Liver (tissue), 8 donors: ENCODE measurements at regions not wholly inside any gene's neighbourhood (a gene's known extent, or its start where the extent isn't known, plus 50 kb on each side); places are given as distances from the start of the nearest gene placed in this dataset.

Source experiments
- DNase-seq: peaks from one replicate; pipeline ENCODE4 v3.0.0-alpha.2; 2017; ENCODE audit warnings: low spot score
- H3K27ac ChIP-seq, 2 donors: one replicate each; pipeline ENCODE4 v1.7.0; 2013; ENCODE audit warnings: inconsistent platforms in 2 of 2, low read length in 2 of 2, control low read depth in 1 of 2, low read depth in 1 of 2, mild to moderate bottlenecking in 1 of 2
- H3K27me3 ChIP-seq, 4 donors: one replicate each; pipeline versions ENCODE4 v1.6.1 to v1.7.0; 2013; ENCODE audit warnings: low read length in 3 of 4, inconsistent platforms in 1 of 4, mild to moderate bottlenecking in 1 of 4, moderate library complexity in 1 of 4; ENCODE audit not compliant: control insufficient read depth in 4 of 4, insufficient read depth in 4 of 4
- H3K36me3 ChIP-seq, 4 donors: one replicate each; pipeline versions ENCODE4 v1.6.1 to v1.7.0; 2013; ENCODE audit warnings: low read length in 3 of 4, mild to moderate bottlenecking in 3 of 4, low read depth in 1 of 4, moderate library complexity in 1 of 4; ENCODE audit not compliant: control insufficient read depth in 4 of 4, insufficient read depth in 3 of 4
- H3K4me1 ChIP-seq, 4 donors: one replicate each; pipeline versions ENCODE4 v1.6.1 to v1.7.0; 2013; ENCODE audit warnings: low read length in 3 of 4, mild to moderate bottlenecking in 3 of 4, moderate library complexity in 1 of 4; ENCODE audit not compliant: control insufficient read depth in 4 of 4, insufficient read depth in 4 of 4
- H3K4me3 ChIP-seq, 3 donors: one replicate each; pipeline versions ENCODE4 v1.6.1 to v1.7.0; 2013; ENCODE audit warnings: low read length in 3 of 3, control low read depth in 1 of 3, low read depth in 1 of 3, mild to moderate bottlenecking in 1 of 3
- H3K9ac ChIP-seq, 2 donors: one replicate each; pipeline ENCODE4 v1.7.0; 2013; ENCODE audit warnings: low read length in 2 of 2, mild to moderate bottlenecking in 2 of 2, moderate library complexity in 2 of 2, control low read depth in 1 of 2, low read depth in 1 of 2
- H3K9me3 ChIP-seq, 4 donors: one replicate each; pipeline versions ENCODE4 v1.6.1 to v1.7.0; 2013; ENCODE audit warnings: low read length in 3 of 4; ENCODE audit not compliant: control insufficient read depth in 4 of 4
- ATF3 ChIP-seq: IDR thresholded peaks from 2 replicates; pipeline ENCODE4 v1.6.1; 2016; ENCODE audit warnings: antibody characterized with exemption
- CTCF ChIP-seq: fragments of 150-350 bp; IDR thresholded peaks from 2 replicates; pipeline ENCODE4 v1.5.1; 2017; ENCODE audit warnings: improper control_type of control experiment, low read depth, low read length; ENCODE audit not compliant: missing input control
- EGR1 ChIP-seq, 2 donors: IDR thresholded peaks; 2 replicates each; pipeline ENCODE4 v1.6.1; 2016 to 2018; ENCODE audit warnings: antibody characterized with exemption in 2 of 2, low read depth in 2 of 2
- FOXA1 ChIP-seq: IDR thresholded peaks from 2 replicates; pipeline ENCODE4 v1.6.1; 2016; ENCODE audit warnings: antibody characterized with exemption
- FOXA2 ChIP-seq: IDR thresholded peaks from 2 replicates; pipeline ENCODE4 v1.6.1; 2016; ENCODE audit warnings: antibody characterized with exemption
- GABPA ChIP-seq, 2 donors: IDR thresholded peaks in 1 of 2; conservative IDR thresholded peaks in 1 of 2; 2 replicates each; pipeline ENCODE4 v1.6.1; 2016; ENCODE audit warnings: antibody characterized with exemption in 2 of 2, mild to moderate bottlenecking in 1 of 2, moderate library complexity in 1 of 2
- HNF4A ChIP-seq, 2 donors: conservative IDR thresholded peaks; 2 replicates each; pipeline ENCODE4 v1.6.1; 2016; ENCODE audit warnings: antibody characterized with exemption in 2 of 2, mild to moderate bottlenecking in 2 of 2
- HNF4G ChIP-seq: IDR thresholded peaks from 2 replicates; pipeline ENCODE4 v1.6.1; 2016; ENCODE audit warnings: antibody characterized with exemption
- JUND ChIP-seq, 2 donors: IDR thresholded peaks; 2 replicates each; pipeline ENCODE4 v1.6.1; 2016; ENCODE audit warnings: antibody characterized with exemption in 2 of 2
- MAX ChIP-seq: IDR thresholded peaks from 2 replicates; pipeline ENCODE4 v1.6.1; 2016; ENCODE audit warnings: antibody characterized with exemption
- NR2F2 ChIP-seq: IDR thresholded peaks from 2 replicates; pipeline ENCODE4 v1.6.1; 2016; ENCODE audit warnings: antibody characterized with exemption
- RAD21 ChIP-seq, 2 donors: IDR thresholded peaks; 2 replicates each; pipeline ENCODE4 v1.6.1; 2016; ENCODE audit warnings: antibody characterized with exemption in 2 of 2, mild to moderate bottlenecking in 2 of 2
- REST ChIP-seq: IDR thresholded peaks from 2 replicates; pipeline ENCODE4 v1.6.1; 2016; ENCODE audit warnings: antibody characterized with exemption, mild to moderate bottlenecking
- RXRA ChIP-seq, 2 donors: IDR thresholded peaks; 2 replicates each; pipeline ENCODE4 v1.6.1; 2017 to 2018; ENCODE audit warnings: antibody characterized with exemption in 2 of 2, mild to moderate bottlenecking in 1 of 2
- SP1 ChIP-seq: IDR thresholded peaks from 2 replicates; pipeline ENCODE4 v1.6.1; 2018; ENCODE audit warnings: antibody characterized with exemption, mild to moderate bottlenecking
- TAF1 ChIP-seq: conservative IDR thresholded peaks from 2 replicates; pipeline ENCODE4 v1.6.1; 2016; ENCODE audit warnings: antibody characterized with exemption, mild to moderate bottlenecking
- YY1 ChIP-seq: IDR thresholded peaks from 2 replicates; pipeline ENCODE4 v1.6.1; 2016; ENCODE audit warnings: antibody characterized with exemption, mild to moderate bottlenecking
- ZBTB33 ChIP-seq: IDR thresholded peaks from 2 replicates; pipeline ENCODE4 v1.6.1; 2016; ENCODE audit warnings: antibody characterized with exemption
- WGBS: extraction: QIAGEN DNeasy Blood & Tissue Kit; methylation state at CpG from one replicate; pipeline ENCODE4 v1.1.7; 2013; 5-methylcytosine and 5-hydroxymethylcytosine counted together
- donor health status: healthy.
- donor health status: healthy.
- donor health status: healthy.
- donor health status: healthy.
- donor health status: healthy.

GRCh38 chr5:51208296-51208695 lies 175.0 kb upstream of the ISL1 start:
- TF ChIP-seq RAD21 (IDR thresholded peaks at IDR 0.05) = no peak
- no peak for TF ChIP-seq MAX
- TF ChIP-seq ATF3 = no peak
- TF ChIP-seq GABPA (IDR thresholded peaks at IDR 0.05 in 1 of 2, conservative IDR thresholded peaks at IDR 0.05 in 1 of 2) = no peak
- TF ChIP-seq NR2F2 = no peak
- no peak for TF ChIP-seq RXRA (IDR thresholded peaks at IDR 0.05)
- TF ChIP-seq ZBTB33 = no peak
- no peak for TF ChIP-seq EGR1 (IDR thresholded peaks at IDR 0.05; ENCODE audit: low read depth in 2 of 2)
- TF ChIP-seq HNF4G = no peak
- TF ChIP-seq CTCF = no peak
- no peak for TF ChIP-seq TAF1
- TF ChIP-seq SP1 = no peak
- TF ChIP-seq JUND (IDR thresholded peaks at IDR 0.05) = no peak
- TF ChIP-seq HNF4A (conservative IDR thresholded peaks at IDR 0.05) = no peak
- no peak for TF ChIP-seq REST
- no peak for TF ChIP-seq FOXA2
- TF ChIP-seq YY1 = no peak
- Histone ChIP-seq H3K27ac (no peak overlapping the region), H3K27me3 (no peaks in the 10 kb centered on the region), H3K36me3 (no peaks in the 10 kb centered on the region), H3K4me1 (no peaks in the 10 kb centered on the region), H3K4me3 (no peak overlapping the region), H3K9me3 (no peaks in the 10 kb centered on the region), H3K9ac (no peak overlapping the region)
- WGBS = 47% methylated on average over 3 of the region's 3 CpGs
- no peak for DNase-seq

- Histone ChIP-seq H3K9me3 (no peaks in the 10 kb centered on the region), H3K9ac (no peak overlapping the region), H3K4me1 (no peaks in the 10 kb centered on the region), H3K4me3 (no peak overlapping the region), H3K36me3 (no peaks in the 10 kb centered on the region), H3K27ac (no peak overlapping the region), H3K27me3 (no peaks in the 10 kb centered on the region)
- 36% methylated on average over 1 of the region's 1 CpG for WGBS
- no peak for DNase-seq
- TF ChIP-seq YY1 (no peak), FOXA2 (no peak), GABPA (IDR thresholded peaks at IDR 0.05 in 1 of 2, conservative IDR thresholded peaks at IDR 0.05 in 1 of 2) (no peak), EGR1 (IDR thresholded peaks at IDR 0.05; ENCODE audit: low read depth in 2 of 2) (no peak), HNF4A (conservative IDR thresholded peaks at IDR 0.05) (no peak), FOXA1 (no peak), MAX (no peak), CTCF (no peak), ATF3 (no peak), REST (no peak)
Measured at GRCh38 chr5:51214746-51215145, 168.5 kb upstream of the ISL1 start.
